Effector memory CD8-positive, alpha-beta T cell (primary cell): ENCODE measurements at regions not wholly inside any gene's neighbourhood (a gene's known extent, or its start where the extent isn't known, plus 50 kb on each side); places are given as distances from the start of the nearest gene placed in this dataset.
A peak's percentile ranks its signal among the peaks of the same experiment; 100 is the strongest.

Experiments used
- ATAC-seq: fragments of 150-1000 bp; cut with Tn5 transposase; replicated peaks from 2 replicates; pipeline ENCODE4 v1.10.0; 2021; ENCODE audit warnings: mild to moderate bottlenecking, moderate library complexity
- DNase-seq, 3 experiments: peaks; one replicate each; pipeline ENCODE4 v3.0.0; 2021
- H3K27ac Mint-ChIP-seq, 2 donors: one replicate each; pipeline ENCODE4 v1.8.0; 2022; ENCODE audit warnings: mild to moderate bottlenecking in 2 of 2, mixed read lengths in 2 of 2, moderate library complexity in 2 of 2
- H3K27me3 Mint-ChIP-seq, 2 donors: one replicate each; pipeline ENCODE4 v1.8.0; 2022; ENCODE audit warnings: mixed read lengths in 2 of 2
- H3K36me3 Mint-ChIP-seq: one replicate; pipeline ENCODE4 v1.8.0; 2022; ENCODE audit warnings: mild to moderate bottlenecking, moderate library complexity, mixed read lengths; ENCODE audit not compliant: insufficient read depth
- H3K4me1 Mint-ChIP-seq, 2 donors: one replicate each; pipeline ENCODE4 v1.8.0; 2022; ENCODE audit warnings: low read depth in 2 of 2, mixed read lengths in 2 of 2
- H3K4me3 Mint-ChIP-seq, 2 donors: one replicate each; pipeline ENCODE4 v1.8.0; 2022; ENCODE audit warnings: mild to moderate bottlenecking in 2 of 2, mixed read lengths in 2 of 2, moderate library complexity in 2 of 2
- H3K9me3 Mint-ChIP-seq, 2 donors: one replicate each; pipeline ENCODE4 v1.8.0; 2022; ENCODE audit warnings: mixed read lengths in 2 of 2

- DNase-seq (no peak), ATAC-seq (no peak)
- peaks cover 25 to 33% of the 10 kb centered on the region in 2 donors for H3K27me3 Mint-ChIP-seq
- H3K9me3 Mint-ChIP-seq = no peaks in the 10 kb centered on the region
- no peaks in the 10 kb centered on the region for H3K4me1 Mint-ChIP-seq
- H3K36me3 Mint-ChIP-seq = no peaks in the 10 kb centered on the region
- H3K4me3 Mint-ChIP-seq = no peak overlapping the region
- no peak overlapping the region for H3K27ac Mint-ChIP-seq
Observed at GRCh38 chr5:77157732-77158532, 52.5 kb upstream of the PDE8B start.

GRCh38 chr5:77156379-77156778, 54.1 kb upstream of the PDE8B start:
- peaks cover 25 to 33% of the 10 kb centered on the region in 2 donors for H3K27me3 Mint-ChIP-seq
- H3K9me3 Mint-ChIP-seq = no peaks in the 10 kb centered on the region

GRCh38 chr5:77155179-77155785, 55.2 kb upstream of the PDE8B start:
- Mint-ChIP-seq H3K36me3 (no peaks in the 10 kb centered on the region), H3K27me3 (peaks cover 33 to 40% of the 10 kb centered on the region in 2 donors), H3K27ac (no peak overlapping the region), H3K4me1 (no peaks in the 10 kb centered on the region), H3K4me3 (no peak overlapping the region), H3K9me3 (no peaks in the 10 kb centered on the region)
- peak; percentile 52 for ATAC-seq
- DNase-seq = no peak

More at GRCh38 chr5:77156379-77156778, 54.1 kb upstream of the PDE8B start:
- H3K4me3 Mint-ChIP-seq = no peak overlapping the region
- H3K27ac Mint-ChIP-seq = no peak overlapping the region
- no peaks in the 10 kb centered on the region for H3K36me3 Mint-ChIP-seq
- ATAC-seq (no peak), DNase-seq (no peak)
- H3K4me1 Mint-ChIP-seq = no peaks in the 10 kb centered on the region

- H3K9me3 Mint-ChIP-seq = no peaks in the 10 kb centered on the region
- DNase-seq = no peak
- H3K36me3 Mint-ChIP-seq = no peaks in the 10 kb centered on the region
- no peaks in the 10 kb centered on the region for H3K4me1 Mint-ChIP-seq
- H3K27me3 Mint-ChIP-seq = peaks cover 29 to 40% of the 10 kb centered on the region in 2 donors
- ATAC-seq = no peak
- H3K27ac Mint-ChIP-seq = no peak overlapping the region
- H3K4me3 Mint-ChIP-seq = no peak overlapping the region
Observed at GRCh38 chr5:77152441-77152840, 58.0 kb upstream of the PDE8B start.

GRCh38 chr5:77151501-77151900, 59.0 kb upstream of the PDE8B start:
- ATAC-seq (no peak), DNase-seq (no peak)
- no peaks in the 10 kb centered on the region for H3K36me3 Mint-ChIP-seq
- H3K4me3 Mint-ChIP-seq = no peak overlapping the region
- no peaks in the 10 kb centered on the region for H3K9me3 Mint-ChIP-seq
- no peaks in the 10 kb centered on the region for H3K4me1 Mint-ChIP-seq
- no peak overlapping the region for H3K27ac Mint-ChIP-seq
- peaks cover 26 to 35% of the 10 kb centered on the region in 2 donors for H3K27me3 Mint-ChIP-seq

GRCh38 chr5:77146896-77147295, 59.8 kb upstream of the ZBED3 start:
- Mint-ChIP-seq H3K36me3 (no peaks in the 10 kb centered on the region), H3K27ac (no peak overlapping the region), H3K4me1 (no peaks in the 10 kb centered on the region), H3K27me3 (peaks cover 20 to 34% of the 10 kb centered on the region in 2 donors), H3K4me3 (no peak overlapping the region), H3K9me3 (no peaks in the 10 kb centered on the region)
- no peak for ATAC-seq
- no peak for DNase-seq

- DNase-seq (no peak), ATAC-seq (no peak)
- no peak overlapping the region for H3K27ac Mint-ChIP-seq
Observed at GRCh38 chr5:77145666-77146065, 58.6 kb upstream of the ZBED3 start.

GRCh38 chr5:77144837-77145139, 57.7 kb upstream of the ZBED3 start:
- Mint-ChIP-seq H3K4me3 (no peak overlapping the region), H3K27me3 (peaks cover 14 to 25% of the 10 kb centered on the region in 2 donors), H3K36me3 (no peaks in the 10 kb centered on the region), H3K4me1 (no peaks in the 10 kb centered on the region), H3K27ac (no peak overlapping the region), H3K9me3 (no peaks in the 10 kb centered on the region)
- ATAC-seq (no peak), DNase-seq (no peak)

More at GRCh38 chr5:77145666-77146065, 58.6 kb upstream of the ZBED3 start:
- H3K9me3 Mint-ChIP-seq = no peaks in the 10 kb centered on the region
- no peak overlapping the region for H3K4me3 Mint-ChIP-seq
- H3K27me3 Mint-ChIP-seq = peaks cover 14 to 27% of the 10 kb centered on the region in 2 donors
- no peaks in the 10 kb centered on the region for H3K36me3 Mint-ChIP-seq
- H3K4me1 Mint-ChIP-seq = no peaks in the 10 kb centered on the region

- no peak overlapping the region for H3K4me3 Mint-ChIP-seq
- no peak overlapping the region for H3K27ac Mint-ChIP-seq
- no peaks in the 10 kb centered on the region for H3K36me3 Mint-ChIP-seq
- no peaks in the 10 kb centered on the region for H3K9me3 Mint-ChIP-seq
- H3K27me3 Mint-ChIP-seq = peaks cover 14 to 25% of the 10 kb centered on the region in 2 donors
- no peaks in the 10 kb centered on the region for H3K4me1 Mint-ChIP-seq
- peak; percentile 56 for ATAC-seq
- DNase-seq = peak; percentile 5 to 16 (median 14)
Observed at GRCh38 chr5:77143998-77144836, 57.1 kb upstream of the ZBED3 start.

GRCh38 chr5:77140350-77140749, 53.3 kb upstream of the ZBED3 start:
- Mint-ChIP-seq H3K4me3 (no peak overlapping the region), H3K27me3 (peaks cover 22 to 33% of the 10 kb centered on the region in 2 donors), H3K4me1 (no peaks in the 10 kb centered on the region), H3K27ac (no peak overlapping the region), H3K36me3 (no peaks in the 10 kb centered on the region), H3K9me3 (no peaks in the 10 kb centered on the region)
- no peak for ATAC-seq
- no peak for DNase-seq

GRCh38 chr5:77139001-77139400, 51.9 kb upstream of the ZBED3 start:
- ATAC-seq (no peak), DNase-seq (no peak)
- no peak overlapping the region for H3K27ac Mint-ChIP-seq
- peaks cover 26 to 37% of the 10 kb centered on the region in 2 donors for H3K27me3 Mint-ChIP-seq
- no peaks in the 10 kb centered on the region for H3K9me3 Mint-ChIP-seq
- H3K4me3 Mint-ChIP-seq = no peak overlapping the region
- H3K36me3 Mint-ChIP-seq = no peaks in the 10 kb centered on the region
- no peaks in the 10 kb centered on the region for H3K4me1 Mint-ChIP-seq
